HL-60 (cell line): ENCODE measurements at regions not wholly inside any gene's neighbourhood (a gene's known extent, or its start where the extent isn't known, plus 50 kb on each side); places are given as distances from the start of the nearest gene placed in this dataset.

Experiments
- CTCF ChIP-seq: IDR thresholded peaks from one replicate; pipeline ENCODE4 v1.5.1; 2011; ENCODE audit warnings: low read length, control low read depth, inconsistent platforms; ENCODE audit not compliant: insufficient read depth
- POLR2AphosphoS5 ChIP-seq: IDR thresholded peaks from 2 replicates; pipeline ENCODE4 v1.6.1; 2012; ENCODE audit warnings: low read depth
- REST ChIP-seq: IDR thresholded peaks from 2 replicates; pipeline ENCODE4 v1.6.1; 2012; ENCODE audit warnings: low read depth; ENCODE audit not compliant: insufficient replicate concordance

- TF ChIP-seq CTCF: no peak
- TF ChIP-seq REST: no peak
- no peak for TF ChIP-seq POLR2AphosphoS5
Measured at GRCh38 chr1:101664726-101665125, 332.0 kb downstream of the OLFM3 start.
